Activated CD8-positive, alpha-beta T cell treated with anti-CD3 and anti-CD28 coated beads, Interleukin-2, amount 10 ng/mL, durations not matched to agents 7 days and 5 days (primary cell): ENCODE measurements at regions not wholly inside any gene's neighbourhood (a gene's known extent, or its start where the extent isn't known, plus 50 kb on each side); places are given as distances from the start of the nearest gene placed in this dataset.

ENCODE experiments used
- ATAC-seq: fragments of 150-1000 bp; cut with Tn5 transposase; one replicate; pipeline ENCODE4 v1.10.0; 2021; ENCODE audit warnings: moderate library complexity
- CTCF ChIA-PET: fragments of 350-600 bp; sonication (Branson Sonifier 250); formaldehyde crosslinking; loops from one replicate; lab custom pipeline; 2021; ENCODE audit warnings: antibody characterized with exemption; lab: Charles Lee
- POLR2A ChIA-PET: fragments of 350-600 bp; sonication (Branson Sonifier 250); formaldehyde crosslinking; loops from one replicate; lab custom pipeline; 2021; ENCODE audit warnings: antibody characterized with exemption; lab: Charles Lee
- DNase-seq: peaks from one replicate; pipeline ENCODE4 v3.0.0-alpha.2; 2020
- H3K27ac Mint-ChIP-seq: one replicate; pipeline ENCODE4 v1.8.0; 2021; ENCODE audit warnings: mild to moderate bottlenecking, mixed read lengths
- H3K27me3 Mint-ChIP-seq: one replicate; pipeline ENCODE4 v1.8.0; 2021; ENCODE audit warnings: low read depth, mixed read lengths
- H3K36me3 Mint-ChIP-seq: one replicate; pipeline ENCODE4 v1.8.0; 2021; ENCODE audit warnings: low read depth, mixed read lengths
- H3K4me1 Mint-ChIP-seq: one replicate; pipeline ENCODE4 v1.8.0; 2021; ENCODE audit warnings: low read depth, mixed read lengths
- H3K4me3 Mint-ChIP-seq: one replicate; pipeline ENCODE4 v1.8.0; 2021; ENCODE audit warnings: mild to moderate bottlenecking, mixed read lengths
- H3K9me3 Mint-ChIP-seq: one replicate; pipeline ENCODE4 v1.8.0; 2022; ENCODE audit warnings: mixed read lengths; ENCODE audit not compliant: insufficient read depth

DNA sequence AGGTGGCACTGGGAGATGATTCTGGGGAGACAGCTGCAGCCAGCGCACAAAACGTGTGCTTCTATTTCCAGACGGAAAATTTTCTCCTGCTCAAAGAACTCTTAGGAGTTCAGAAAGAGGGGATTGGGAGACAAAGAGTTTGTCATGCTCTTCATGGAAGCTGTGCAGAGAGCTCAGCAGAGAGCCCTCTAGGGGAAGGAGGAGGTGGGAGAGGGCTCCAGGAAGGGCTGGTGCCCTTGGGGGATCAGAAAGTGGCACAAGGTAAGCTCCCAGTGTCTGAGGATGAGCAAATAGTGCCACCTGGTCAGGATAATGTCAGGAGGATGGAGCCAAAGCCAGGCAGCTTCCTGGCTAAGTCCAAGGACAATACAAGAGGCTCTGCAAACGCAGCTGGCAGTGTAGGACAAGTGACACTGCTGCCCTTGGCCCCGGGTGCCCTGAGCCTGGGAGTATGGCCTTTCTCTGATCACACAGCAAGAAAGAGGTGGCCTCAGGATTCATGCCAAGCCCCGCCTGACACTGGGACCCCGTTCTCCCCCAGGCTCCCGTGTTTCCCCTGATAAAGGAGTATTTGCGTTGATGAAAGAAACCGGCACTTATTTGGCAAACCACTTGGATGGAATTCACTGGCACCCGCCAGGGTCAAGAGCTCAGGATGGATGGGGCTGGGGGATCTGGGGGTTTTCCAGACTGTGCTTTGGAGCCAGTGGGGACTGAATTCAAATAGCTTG is 254.0 kb downstream of the PTPRU start:
- Mint-ChIP-seq H3K27ac (no peak overlapping the region), H3K4me1 (no peaks in the 10 kb centered on the region), H3K4me3 (no peak overlapping the region), H3K27me3 (peaks cover 3% of the 10 kb centered on the region), H3K9me3 (no peaks in the 10 kb centered on the region), H3K36me3 (no peaks in the 10 kb centered on the region)
- DNase-seq, result no peak
- CTCF ChIA-PET, result no interaction called here
- no peak for ATAC-seq
- POLR2A ChIA-PET, result interaction anchor here (1.4 kb wide), 1 partner anchor 17 kb away, joined by 3 read pairs; no protein-coding TSS in a partner anchor

DNA sequence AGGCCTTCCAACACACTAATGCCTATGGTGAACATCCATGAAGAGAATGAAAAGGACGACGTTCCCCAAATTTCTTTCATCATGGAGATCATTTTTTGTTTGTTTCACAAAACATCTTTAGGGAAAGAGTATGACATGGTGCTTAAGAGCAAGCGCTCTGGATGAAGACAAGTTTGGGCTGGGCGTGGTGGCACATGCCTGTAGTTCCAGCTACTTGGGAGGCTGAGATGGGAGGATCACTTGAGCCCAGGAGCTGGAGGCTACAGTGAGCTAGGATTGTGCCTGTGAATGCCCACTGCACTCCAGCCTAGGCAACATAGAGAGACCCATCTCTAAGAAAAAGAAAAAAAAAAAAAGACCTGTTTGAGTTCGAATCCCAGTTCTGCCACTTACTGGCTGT is 253.1 kb downstream of the PTPRU start:
- H3K9me3 Mint-ChIP-seq, result no peaks in the 10 kb centered on the region
- H3K27me3 Mint-ChIP-seq, result no peaks in the 10 kb centered on the region
- no peaks in the 10 kb centered on the region for H3K4me1 Mint-ChIP-seq
- POLR2A ChIA-PET, result interaction anchor here (1.4 kb wide), 1 partner anchor 16 kb away, joined by 3 read pairs; no protein-coding TSS in a partner anchor
- H3K27ac Mint-ChIP-seq, result no peak overlapping the region
- ATAC-seq, result no peak
- no peaks in the 10 kb centered on the region for H3K36me3 Mint-ChIP-seq
- CTCF ChIA-PET, result no interaction called here
- DNase-seq, result no peak
- no peak overlapping the region for H3K4me3 Mint-ChIP-seq

DNA sequence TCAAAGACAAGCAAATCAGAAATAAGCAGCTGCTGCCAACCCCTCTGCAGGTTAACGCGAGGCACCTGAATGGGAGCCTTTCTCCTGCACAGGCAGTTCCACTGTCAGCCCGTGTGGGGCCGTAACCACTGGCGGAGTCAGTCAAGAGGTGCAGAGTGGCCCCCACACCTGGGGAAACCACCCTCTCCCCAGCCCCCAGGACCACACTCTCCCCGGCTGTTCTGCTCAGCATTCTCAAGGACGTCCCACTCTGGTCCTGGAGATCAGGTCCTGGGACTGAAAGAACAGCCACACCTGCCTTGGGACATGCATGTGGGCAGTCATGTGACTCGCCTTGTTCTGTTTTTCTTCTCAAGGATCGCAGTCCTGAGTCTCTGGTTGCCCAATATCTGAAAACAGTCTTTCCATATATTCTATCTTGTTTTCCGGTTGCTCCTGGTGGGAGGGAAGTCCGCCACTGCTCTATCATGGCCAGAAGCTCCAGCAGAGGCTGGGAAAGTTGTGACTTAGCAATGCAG is 252.5 kb downstream of the PTPRU start:
- Mint-ChIP-seq H3K9me3 (no peaks in the 10 kb centered on the region), H3K36me3 (no peaks in the 10 kb centered on the region), H3K4me1 (no peaks in the 10 kb centered on the region), H3K27me3 (no peaks in the 10 kb centered on the region), H3K4me3 (no peak overlapping the region), H3K27ac (no peak overlapping the region)
- CTCF ChIA-PET, result no interaction called here
- POLR2A ChIA-PET, result no interaction called here
- ATAC-seq (no peak), DNase-seq (no peak)

GRCh38 chr1:29488086-29488793 is 251.9 kb downstream of the PTPRU start:
- POLR2A ChIA-PET, result no interaction called here

DNA sequence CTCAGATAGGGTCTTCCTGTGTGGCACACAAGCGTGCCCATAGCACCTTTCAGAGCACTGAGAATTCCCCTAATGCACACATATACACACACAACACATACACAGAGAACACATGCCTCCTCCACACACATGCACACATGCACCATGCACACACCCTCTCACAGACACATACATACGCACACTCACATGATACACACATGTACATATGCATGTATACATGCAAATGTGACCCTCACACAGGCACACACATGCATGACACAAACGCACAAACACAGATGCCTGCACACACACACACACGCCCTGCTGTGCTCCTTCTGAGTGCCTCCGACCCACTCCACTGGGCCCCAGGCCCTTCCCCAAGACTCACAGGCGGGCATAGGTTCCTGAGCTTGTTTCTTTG is 251.0 kb downstream of the PTPRU start:
- H3K36me3 Mint-ChIP-seq, result no peaks in the 10 kb centered on the region
- ChIA-PET POLR2A (interaction anchor here (0.7 kb wide), 1 partner anchor 494 kb away, joined by 3 read pairs; no protein-coding TSS in a partner anchor), CTCF (no interaction called here)
- H3K4me1 Mint-ChIP-seq, result no peaks in the 10 kb centered on the region
- ATAC-seq, result no peak
- no peaks in the 10 kb centered on the region for H3K9me3 Mint-ChIP-seq
- DNase-seq, result no peak
- no peak overlapping the region for H3K27ac Mint-ChIP-seq
- no peaks in the 10 kb centered on the region for H3K27me3 Mint-ChIP-seq
- no peak overlapping the region for H3K4me3 Mint-ChIP-seq

More at GRCh38 chr1:29488086-29488793, 251.9 kb downstream of the PTPRU start:
- Mint-ChIP-seq H3K4me1 (no peaks in the 10 kb centered on the region), H3K36me3 (no peaks in the 10 kb centered on the region), H3K27me3 (no peaks in the 10 kb centered on the region), H3K9me3 (no peaks in the 10 kb centered on the region), H3K27ac (no peak overlapping the region), H3K4me3 (no peak overlapping the region)
- CTCF ChIA-PET, result no interaction called here
- ATAC-seq (no peak), DNase-seq (no peak)

DNA sequence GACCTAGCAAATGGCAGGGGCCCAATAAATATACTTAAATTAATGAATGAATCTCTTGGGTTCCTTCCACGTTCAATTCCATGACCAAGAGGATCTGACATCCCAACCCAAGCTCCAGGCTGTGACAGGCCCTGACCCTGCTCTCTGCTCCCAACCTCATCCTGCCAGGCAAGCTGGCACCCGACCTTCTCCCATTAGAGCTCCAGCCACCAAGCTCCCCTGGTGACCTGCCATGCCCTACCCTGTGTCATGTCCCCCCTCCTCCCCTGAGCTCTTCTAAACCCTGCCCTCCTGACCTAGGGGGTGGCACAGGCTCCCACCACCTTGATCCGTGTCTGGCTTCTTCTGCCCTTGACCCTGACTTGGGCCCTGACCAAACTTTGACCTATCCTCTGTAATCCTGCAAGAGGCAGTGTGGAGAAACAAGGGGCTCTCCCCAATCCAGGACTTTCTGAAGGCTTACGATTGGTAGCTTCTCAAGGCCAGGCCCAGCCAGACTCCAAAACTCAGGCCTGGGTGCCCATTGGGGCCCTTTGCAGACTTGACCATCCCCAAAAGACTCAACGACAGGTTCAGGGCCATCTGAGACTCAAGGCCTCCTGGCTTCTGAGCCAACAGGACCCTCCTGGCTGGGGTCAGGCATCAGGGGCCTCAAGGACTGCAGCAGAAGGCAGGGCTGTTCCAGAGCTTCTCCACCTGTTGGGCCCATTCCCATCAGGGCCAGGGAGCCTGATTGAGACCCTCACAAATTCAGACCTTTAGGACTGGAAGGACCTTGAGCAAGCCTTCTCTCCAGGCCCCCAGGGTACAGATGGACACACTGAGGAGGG is 249.0 kb downstream of the PTPRU start:
- no peak overlapping the region for H3K27ac Mint-ChIP-seq
- POLR2A ChIA-PET, result no interaction called here

DNA sequence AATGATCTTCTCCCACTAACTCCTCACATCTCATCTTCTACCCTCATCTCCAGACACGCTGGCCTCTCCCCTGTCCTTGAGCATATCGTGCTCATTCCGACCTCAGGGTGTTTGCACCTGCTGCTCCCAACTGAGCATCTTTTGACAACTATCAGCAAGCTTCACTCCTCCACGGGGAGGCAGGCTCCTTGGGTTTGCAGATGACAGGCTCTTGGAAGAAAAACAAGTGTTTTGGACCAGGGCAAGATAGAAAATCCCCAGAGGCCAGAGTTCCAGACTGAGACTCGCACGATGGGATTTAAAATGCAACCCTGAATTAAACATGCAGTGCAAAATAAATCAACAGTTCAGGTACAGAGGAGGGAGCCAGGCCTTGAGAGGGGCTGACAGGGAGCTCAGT is 246.7 kb downstream of the PTPRU start:
- Mint-ChIP-seq H3K9me3 (no peaks in the 10 kb centered on the region), H3K4me1 (no peaks in the 10 kb centered on the region), H3K36me3 (no peaks in the 10 kb centered on the region), H3K27me3 (peaks cover 7% of the 10 kb centered on the region), H3K27ac (no peak overlapping the region), H3K4me3 (no peak overlapping the region)
- ChIA-PET CTCF (no interaction called here), POLR2A (no interaction called here)
- ATAC-seq, result no peak
- no peak for DNase-seq

More for the DNA sequence above, 249.0 kb downstream of the PTPRU start:
- Mint-ChIP-seq H3K27me3 (no peaks in the 10 kb centered on the region), H3K9me3 (no peaks in the 10 kb centered on the region), H3K4me3 (no peak overlapping the region), H3K4me1 (no peaks in the 10 kb centered on the region), H3K36me3 (no peaks in the 10 kb centered on the region)
- no peak for DNase-seq
- no peak for ATAC-seq
- CTCF ChIA-PET, result no interaction called here

DNA sequence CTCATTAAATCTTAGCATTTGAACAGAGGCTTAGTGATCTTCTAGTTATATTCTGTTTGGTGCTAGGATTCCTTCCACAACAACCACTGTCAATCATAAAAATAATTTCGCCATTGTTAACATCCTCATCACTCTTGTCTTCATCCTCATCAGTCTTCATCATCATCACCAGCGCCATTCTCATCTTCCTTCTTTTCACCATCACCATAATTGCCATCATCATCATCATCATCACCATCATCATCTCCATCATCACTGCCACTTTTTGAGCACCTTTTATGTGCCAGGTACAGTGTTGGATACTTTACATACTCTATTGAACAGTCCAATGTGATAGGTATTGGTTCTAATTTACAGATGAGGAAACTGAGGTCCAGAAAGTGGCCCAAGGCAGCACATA is 245.7 kb downstream of the PTPRU start:
- H3K9me3 Mint-ChIP-seq, result no peaks in the 10 kb centered on the region
- DNase-seq, result no peak
- H3K4me1 Mint-ChIP-seq, result no peaks in the 10 kb centered on the region
- ATAC-seq, result no peak
- no peak overlapping the region for H3K4me3 Mint-ChIP-seq
- no peak overlapping the region for H3K27ac Mint-ChIP-seq
- peaks cover 16% of the 10 kb centered on the region for H3K27me3 Mint-ChIP-seq
- ChIA-PET POLR2A (no interaction called here), CTCF (no interaction called here)
- no peaks in the 10 kb centered on the region for H3K36me3 Mint-ChIP-seq

DNA sequence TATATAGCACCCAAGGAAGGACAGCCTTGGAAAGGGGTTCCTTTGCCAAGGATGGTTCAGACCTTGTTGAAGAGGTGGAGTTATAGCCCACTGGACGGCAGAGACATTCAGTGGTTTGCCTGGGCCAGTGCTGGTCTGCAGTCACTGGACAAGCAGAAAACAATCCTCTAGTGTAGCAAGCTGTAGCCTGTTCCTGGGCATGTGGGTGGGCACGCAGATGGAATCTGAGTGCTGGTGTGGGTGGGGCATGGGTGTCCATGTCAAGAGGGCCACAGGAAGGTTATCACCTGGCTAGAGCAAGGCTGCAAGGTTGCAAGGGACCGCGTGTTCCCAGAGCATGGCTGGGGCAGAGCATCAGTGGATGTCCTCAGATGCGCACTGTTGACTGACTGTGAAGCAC is 244.7 kb downstream of the PTPRU start:
- no peak for DNase-seq
- ATAC-seq, result no peak
- ChIA-PET POLR2A (no interaction called here), CTCF (no interaction called here)
- peaks cover 24% of the 10 kb centered on the region for H3K27me3 Mint-ChIP-seq
- no peaks in the 10 kb centered on the region for H3K36me3 Mint-ChIP-seq
- no peaks in the 10 kb centered on the region for H3K4me1 Mint-ChIP-seq
- no peak overlapping the region for H3K4me3 Mint-ChIP-seq
- no peaks in the 10 kb centered on the region for H3K9me3 Mint-ChIP-seq
- H3K27ac Mint-ChIP-seq, result no peak overlapping the region

DNA sequence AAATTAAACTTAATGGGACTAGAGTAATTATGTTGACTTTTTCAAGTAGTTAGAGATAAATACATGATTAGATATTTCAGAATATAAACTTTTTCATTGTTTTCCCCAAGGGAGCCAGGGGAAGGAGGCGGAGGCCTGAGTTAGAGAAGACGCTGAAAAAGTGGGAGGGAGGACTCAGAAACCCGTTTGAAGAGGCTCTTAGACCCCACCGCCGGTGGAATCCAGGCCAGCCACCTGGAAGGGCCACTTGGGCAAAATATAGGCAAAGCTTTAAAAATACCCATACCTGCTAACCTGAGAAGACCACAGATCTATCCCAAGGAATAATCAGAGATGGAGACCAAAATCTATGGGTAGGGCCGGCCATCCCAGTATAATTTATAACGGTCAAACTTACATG is 242.6 kb downstream of the PTPRU start:
- Mint-ChIP-seq H3K4me3 (no peak overlapping the region), H3K9me3 (no peaks in the 10 kb centered on the region), H3K27me3 (peaks cover 26% of the 10 kb centered on the region), H3K36me3 (no peaks in the 10 kb centered on the region), H3K27ac (no peak overlapping the region), H3K4me1 (no peaks in the 10 kb centered on the region)
- ATAC-seq (no peak), DNase-seq (no peak)
- ChIA-PET POLR2A (no interaction called here), CTCF (no interaction called here)

- ChIA-PET POLR2A (no interaction called here), CTCF (no interaction called here)
- no peak overlapping the region for H3K4me3 Mint-ChIP-seq
- DNase-seq (no peak), ATAC-seq (no peak)
- H3K36me3 Mint-ChIP-seq, result no peaks in the 10 kb centered on the region
- H3K27ac Mint-ChIP-seq, result no peak overlapping the region
- H3K9me3 Mint-ChIP-seq, result no peaks in the 10 kb centered on the region
- peaks cover 26% of the 10 kb centered on the region for H3K27me3 Mint-ChIP-seq
- no peaks in the 10 kb centered on the region for H3K4me1 Mint-ChIP-seq
Measured at GRCh38 chr1:29478151-29478791, 241.9 kb downstream of the PTPRU start.
